GM12878 (cell line): ENCODE measurements at regions not wholly inside any gene's neighbourhood (a gene's known extent, or its start where the extent isn't known, plus 50 kb on each side); places are given as distances from the start of the nearest gene placed in this dataset.
A peak's percentile ranks its signal among the peaks of the same experiment; 100 is the strongest.

Experiments used
- ATAC-seq: fragments of 200-7000 bp; cut with Tn5 transposase; 3 replicates; pipeline ENCODE4 v1.9.1; 2020; ENCODE audit warnings: mild to moderate bottlenecking, moderate library complexity
- BruUV-seq: library from RNA; stranded (reverse); fragments of 400-500 nt; replicated peaks from 2 replicates; lab custom pipeline; 2021; lab: Mats Ljungman, UMichigan
- CTCF ChIA-PET: fragments of 300-600 bp; sonication (Branson Sonifier 250); formaldehyde crosslinking; extraction: SDS; loops from one replicate; lab custom pipeline; 2021; ENCODE audit warnings: inconsistent platforms; lab: Yijun Ruan, JAX
- POLR2A ChIA-PET: fragments of 350-600 bp; formaldehyde crosslinking; extraction: SDS; loops from one replicate; lab custom pipeline; 2021; ENCODE audit warnings: inconsistent platforms; lab: Charles Lee
- RAD21 ChIA-PET: fragments of 300-600 bp; sonication (Branson Sonifier 250); formaldehyde crosslinking; loops from one replicate; lab custom pipeline; 2023; ENCODE audit warnings: antibody characterized with exemption; ENCODE audit not compliant: unreplicated experiment; lab: Charles Lee
- SMC1A ChIA-PET: fragments of 300-600 bp; sonication (Branson Sonifier 250); formaldehyde crosslinking; loops from one replicate; lab custom pipeline; 2023; ENCODE audit not compliant: unreplicated experiment, uncharacterized antibody; lab: Charles Lee
- DNase-seq: peaks from one replicate; pipeline ENCODE4 v3.0.0-alpha.2; 2011; ENCODE audit warnings: low read depth, low spot score
- FAIRE-seq: peaks from 3 replicates; lab custom pipeline; 2011; peaks lifted over from hg19 to GRCh38; lab: Jason Lieb, UNC
- H2AFZ ChIP-seq: 2 replicates; pipeline ENCODE4 v1.6.0; 2011; ENCODE audit warnings: low read depth, low read length, control low read depth; ENCODE audit not compliant: control insufficient read depth
- H3K27ac ChIP-seq: 2 replicates; pipeline ENCODE4 v1.5.1; 2011; ENCODE audit warnings: control low read depth; ENCODE audit not compliant: control insufficient read depth, insufficient read depth
- H3K27me3 ChIP-seq, 2 experiments: replicated peaks in 1 of 2; 2 replicates each; pipeline versions ENCODE4 v1.6.0 to v1.6.1; 2011; ENCODE audit warnings: low read length in 1 of 2; ENCODE audit not compliant: control insufficient read depth in 2 of 2, insufficient read depth in 2 of 2
- H3K36me3 ChIP-seq, 2 experiments: 2 replicates each; pipeline ENCODE4 v1.5.1; 2011; ENCODE audit warnings: low read length in 1 of 2; ENCODE audit not compliant: control insufficient read depth in 2 of 2, insufficient read depth in 2 of 2
- H3K4me1 ChIP-seq: 2 replicates; pipeline ENCODE4 v1.6.1; 2011; ENCODE audit warnings: mild to moderate bottlenecking, low read length, moderate library complexity, mixed read lengths; ENCODE audit not compliant: control insufficient read depth, insufficient read depth
- H3K4me2 ChIP-seq: 2 replicates; pipeline ENCODE4 v1.6.0; 2011; ENCODE audit warnings: control low read depth; ENCODE audit not compliant: control insufficient read depth, insufficient read depth
- H3K4me3 ChIP-seq: fragments of 200-600 bp; sonication (generic); 2 replicates; pipeline ENCODE4 v1.5.1; 2016
- H3K79me2 ChIP-seq: 2 replicates; pipeline ENCODE4 v1.6.0; 2011; ENCODE audit warnings: low read length; ENCODE audit not compliant: control insufficient read depth, insufficient read depth
- H3K9ac ChIP-seq: 2 replicates; pipeline ENCODE4 v1.8.0; 2011; ENCODE audit warnings: low read length, control low read depth, mixed read lengths; ENCODE audit not compliant: control insufficient read depth, insufficient read depth
- H3K9me3 ChIP-seq: replicated peaks from 3 replicates; pipeline ENCODE4 v1.5.1; 2011; ENCODE audit warnings: mild to moderate bottlenecking, low read length; ENCODE audit not compliant: control insufficient read depth, insufficient read depth
- H4K20me1 ChIP-seq: 2 replicates; pipeline ENCODE4 v1.6.0; 2011; ENCODE audit not compliant: control insufficient read depth, insufficient read depth
- CBX3 ChIP-seq: fragments of 200-600 bp; sonication (generic); IDR thresholded peaks from 2 replicates; pipeline ENCODE4 v1.6.1; 2016; ENCODE audit warnings: low read depth, borderline replicate concordance
- EED ChIP-seq: sonication (generic); IDR thresholded peaks from 2 replicates; pipeline ENCODE4 v1.6.1; 2016; ENCODE audit warnings: antibody characterized with exemption, low read depth
- GATAD2B ChIP-seq: fragments of 450-650 bp; conservative IDR thresholded peaks from 2 replicates; pipeline ENCODE4 v1.6.1; 2017; ENCODE audit warnings: low read depth, mild to moderate bottlenecking, moderate library complexity
- MEF2A ChIP-seq: IDR thresholded peaks from 2 replicates; pipeline ENCODE4 v1.6.1; 2011; ENCODE audit warnings: low read depth, mild to moderate bottlenecking, low read length, moderate library complexity; ENCODE audit not compliant: insufficient read depth
- NFYA ChIP-seq: IDR thresholded peaks from 2 replicates; pipeline ENCODE4 v1.6.1; 2011; ENCODE audit warnings: low read depth, mild to moderate bottlenecking, low read length, improper control_type of control experiment, borderline replicate concordance
- PAX5 ChIP-seq: IDR thresholded peaks from 2 replicates; pipeline ENCODE4 v1.6.1; 2011; ENCODE audit warnings: low read depth, low read length, borderline replicate concordance
- RBBP5 ChIP-seq: fragments of 200-600 bp; sonication (generic); conservative IDR thresholded peaks from 2 replicates; pipeline ENCODE4 v1.6.1; 2016
- SIX5 ChIP-seq: IDR thresholded peaks from 2 replicates; pipeline ENCODE4 v1.6.1; 2011; ENCODE audit warnings: mild to moderate bottlenecking, low read depth, low read length, moderate library complexity; ENCODE audit not compliant: severe bottlenecking
- SPI1 ChIP-seq: IDR thresholded peaks from 2 replicates; pipeline ENCODE4 v1.6.1; 2011; ENCODE audit warnings: low read depth, mild to moderate bottlenecking, low read length, moderate library complexity, borderline replicate concordance; ENCODE audit not compliant: insufficient read depth
- STAT3 ChIP-seq: IDR thresholded peaks from 2 replicates; pipeline ENCODE4 v1.6.1; 2011; ENCODE audit warnings: low read depth, low read length, improper control_type of control experiment
- ZNF274 ChIP-seq: IDR thresholded peaks from one replicate; pipeline ENCODE4 v1.8.0; 2011; ENCODE audit not compliant: insufficient read length, insufficient read depth
- WGBS: methylation state at CpG from one replicate; pipeline ENCODE4 v1.1.6; 2016; ENCODE audit warnings: low lambda C conversion rate; ENCODE audit not compliant: insufficient replicate concordance, insufficient coverage; ENCODE audit errors: missing lambda C conversion rate; 5-methylcytosine and 5-hydroxymethylcytosine counted together
- in situ Hi-C: fragments of 300-500 bp; cut with MboI; formaldehyde crosslinking; loops from 9 replicates; pipeline ENCODE4 v1.14.3; 2018; ENCODE audit warnings: mixed read lengths
- intact Hi-C: fragments of 100-400 bp; cut with micrococcal nuclease; formaldehyde crosslinking; loops from one replicate; pipeline ENCODE4 v1.14.2; 2022; ENCODE audit not compliant: unreplicated experiment
- TF ChIP-seq, protein P1 (sequence below): IDR thresholded peaks from 2 replicates; pipeline ENCODE4 v1.6.1; 2012; ENCODE audit warnings: low read depth, low read length, improper control_type of control experiment
- TF ChIP-seq, protein P2 (sequence below): fragments of 450-650 bp; IDR thresholded peaks from 2 replicates; pipeline ENCODE4 v1.6.1; 2016; ENCODE audit warnings: mild to moderate bottlenecking
- TF ChIP-seq, protein P3 (sequence below): fragments of 450-650 bp; IDR thresholded peaks from 2 replicates; pipeline ENCODE4 v1.6.1; 2017; ENCODE audit warnings: low read depth, mild to moderate bottlenecking, moderate library complexity

DNA sequence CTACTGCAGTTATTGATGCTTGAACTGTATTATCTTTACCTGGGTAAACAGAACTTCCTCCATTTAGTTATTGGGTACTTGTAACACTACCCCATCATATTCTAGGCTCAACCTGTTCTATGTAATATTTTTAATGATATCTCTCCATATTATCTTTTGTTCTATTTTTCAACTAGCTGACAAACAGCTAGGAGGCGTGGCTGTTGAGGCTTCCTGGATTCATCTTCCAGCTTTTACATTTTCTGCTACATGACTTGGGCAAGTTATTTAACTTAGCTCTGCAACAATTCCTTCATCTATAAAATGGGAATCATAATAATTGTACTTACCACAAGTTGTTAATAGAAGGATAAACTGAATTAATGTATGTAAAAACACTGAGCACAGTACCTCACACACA is 349.3 kb downstream of the PTTG2 start:
- RAD21 ChIA-PET: interaction anchor here (1.1 to 3.5 kb wide), 10 partner anchors 10 to 495 kb away, joined by 3 to 45 read pairs (median 7); partner anchors contain the start of gene TLR1
- no TSS peak for BruUV-seq

More for the DNA sequence above, 349.3 kb downstream of the PTTG2 start:
- H3K36me3 ChIP-seq: no peaks in the 10 kb centered on the region
- WGBS: 43% methylated on average over 1 of the region's 1 CpG
- ChIA-PET CTCF (interaction anchor here (0.6 to 4.4 kb wide), 9 partner anchors 11 to 366 kb away, joined by 3 to 62 read pairs (median 7); no protein-coding TSS in a partner anchor), SMC1A (interaction anchor here (0.7 to 4.1 kb wide), 15 partner anchors 10 to 552 kb away, joined by 3 to 45 read pairs (median 6); no protein-coding TSS in a partner anchor), POLR2A (no interaction called here)
- no peak overlapping the region; the same call in 1 of the 2 replicates for H3K9ac ChIP-seq
- no peak overlapping the region for H3K4me3 ChIP-seq
- DNase-seq (no peak), FAIRE-seq (no peak), ATAC-seq (no peak)
- H3K27ac ChIP-seq: peak overlapping the region; percentile 77; the same call in 1 of the 2 replicates
- H3K9me3 ChIP-seq: no peaks in the 10 kb centered on the region; the same call in 2 of the 3 replicates
- H3K4me2 ChIP-seq: no peak overlapping the region
- in situ Hi-C loops (loop anchor here (25.0 kb wide), 1 partner anchor 553 kb away; the partner anchor contains the start of genes FAM114A1 and TLR6), intact Hi-C loops (no loop called here)
- H3K4me1 ChIP-seq: peaks cover 61% of the 10 kb centered on the region
- H3K79me2 ChIP-seq: no peaks in the 10 kb centered on the region
- H4K20me1 ChIP-seq: no peaks in the 10 kb centered on the region
- no peak overlapping the region for H2AFZ ChIP-seq
- TF ChIP-seq, protein P1, sequence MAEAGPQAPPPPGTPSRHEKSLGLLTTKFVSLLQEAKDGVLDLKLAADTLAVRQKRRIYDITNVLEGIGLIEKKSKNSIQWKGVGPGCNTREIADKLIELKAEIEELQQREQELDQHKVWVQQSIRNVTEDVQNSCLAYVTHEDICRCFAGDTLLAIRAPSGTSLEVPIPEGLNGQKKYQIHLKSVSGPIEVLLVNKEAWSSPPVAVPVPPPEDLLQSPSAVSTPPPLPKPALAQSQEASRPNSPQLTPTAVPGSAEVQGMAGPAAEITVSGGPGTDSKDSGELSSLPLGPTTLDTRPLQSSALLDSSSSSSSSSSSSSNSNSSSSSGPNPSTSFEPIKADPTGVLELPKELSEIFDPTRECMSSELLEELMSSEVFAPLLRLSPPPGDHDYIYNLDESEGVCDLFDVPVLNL: no peak
- no peak for TF ChIP-seq NFYA
- no peak for TF ChIP-seq CBX3
- TF ChIP-seq ZNF274: no peak
- no peak for TF ChIP-seq SIX5
- TF ChIP-seq, protein P2, sequence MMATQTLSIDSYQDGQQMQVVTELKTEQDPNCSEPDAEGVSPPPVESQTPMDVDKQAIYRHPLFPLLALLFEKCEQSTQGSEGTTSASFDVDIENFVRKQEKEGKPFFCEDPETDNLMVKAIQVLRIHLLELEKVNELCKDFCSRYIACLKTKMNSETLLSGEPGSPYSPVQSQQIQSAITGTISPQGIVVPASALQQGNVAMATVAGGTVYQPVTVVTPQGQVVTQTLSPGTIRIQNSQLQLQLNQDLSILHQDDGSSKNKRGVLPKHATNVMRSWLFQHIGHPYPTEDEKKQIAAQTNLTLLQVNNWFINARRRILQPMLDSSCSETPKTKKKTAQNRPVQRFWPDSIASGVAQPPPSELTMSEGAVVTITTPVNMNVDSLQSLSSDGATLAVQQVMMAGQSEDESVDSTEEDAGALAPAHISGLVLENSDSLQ: no peak
- TF ChIP-seq, protein P3, sequence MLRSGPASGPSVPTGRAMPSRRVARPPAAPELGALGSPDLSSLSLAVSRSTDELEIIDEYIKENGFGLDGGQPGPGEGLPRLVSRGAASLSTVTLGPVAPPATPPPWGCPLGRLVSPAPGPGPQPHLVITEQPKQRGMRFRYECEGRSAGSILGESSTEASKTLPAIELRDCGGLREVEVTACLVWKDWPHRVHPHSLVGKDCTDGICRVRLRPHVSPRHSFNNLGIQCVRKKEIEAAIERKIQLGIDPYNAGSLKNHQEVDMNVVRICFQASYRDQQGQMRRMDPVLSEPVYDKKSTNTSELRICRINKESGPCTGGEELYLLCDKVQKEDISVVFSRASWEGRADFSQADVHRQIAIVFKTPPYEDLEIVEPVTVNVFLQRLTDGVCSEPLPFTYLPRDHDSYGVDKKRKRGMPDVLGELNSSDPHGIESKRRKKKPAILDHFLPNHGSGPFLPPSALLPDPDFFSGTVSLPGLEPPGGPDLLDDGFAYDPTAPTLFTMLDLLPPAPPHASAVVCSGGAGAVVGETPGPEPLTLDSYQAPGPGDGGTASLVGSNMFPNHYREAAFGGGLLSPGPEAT: no peak
- TF ChIP-seq EED: no peak
- no peak for TF ChIP-seq STAT3
- no peak for TF ChIP-seq SPI1
- TF ChIP-seq RBBP5: no peak
- no peak for TF ChIP-seq PAX5
- TF ChIP-seq MEF2A: no peak
- TF ChIP-seq GATAD2B: no peak
- H3K27me3 ChIP-seq: no peaks in the 10 kb centered on the region
